Upper lobe of left lung (tissue), 6 donors: ENCODE measurements at regions not wholly inside any gene's neighbourhood (a gene's known extent, or its start where the extent isn't known, plus 50 kb on each side); places are given as distances from the start of the nearest gene placed in this dataset.

Experiments
- ATAC-seq, 2 donors: fragments of 200-7000 bp; cut with Tn5 transposase; one replicate each; pipeline ENCODE4 v1.9.1; 2022; ENCODE audit warnings: mild to moderate bottlenecking in 2 of 2, moderate library complexity in 2 of 2; ENCODE audit not compliant: low FRiP score in 2 of 2
- DNase-seq, 2 donors: peaks; one replicate each; pipeline ENCODE4 v3.0.0-alpha.2; 2019 to 2020
- H3K27ac ChIP-seq, 4 donors: fragments of 200-600 bp; sonication (generic); one replicate each; pipeline ENCODE4 v1.5.1; 2016 to 2019
- H3K27me3 ChIP-seq, 4 donors: fragments of 200-600 bp; sonication (generic); one replicate each; pipeline ENCODE4 v1.5.1; 2017 to 2019
- H3K36me3 ChIP-seq, 4 donors: fragments of 200-600 bp; sonication (generic); one replicate each; pipeline ENCODE4 v1.5.1; 2016 to 2019
- H3K4me1 ChIP-seq, 4 donors: fragments of 200-600 bp; sonication (generic); one replicate each; pipeline ENCODE4 v1.5.1; 2018 to 2019
- H3K4me3 ChIP-seq, 4 donors: fragments of 200-600 bp; sonication (generic); one replicate each; pipeline ENCODE4 v1.5.1; 2017 to 2019; ENCODE audit warnings: mild to moderate bottlenecking in 2 of 4, moderate library complexity in 1 of 4
- H3K9me3 ChIP-seq, 4 donors: fragments of 200-600 bp; sonication (generic); one replicate each; pipeline ENCODE4 v1.5.1; 2018 to 2019
- CTCF ChIP-seq, 6 experiments: fragments of 450-650 bp in 4 of 6; fragments of 200-600 bp in 2 of 6; sonication (generic) in 2 of 6; IDR thresholded peaks; one replicate each; pipeline ENCODE4 v1.5.1; 2016 to 2019; ENCODE audit warnings: antibody characterized with exemption in 6 of 6
- EP300 ChIP-seq, 4 donors: sonication (generic); formaldehyde crosslinking; IDR thresholded peaks; one replicate each; pipeline ENCODE4 v1.5.1; 2017; ENCODE audit warnings: antibody characterized with exemption in 4 of 4, control low read depth in 2 of 4
- POLR2A ChIP-seq, 4 donors: fragments of 450-650 bp; IDR thresholded peaks; one replicate each; pipeline ENCODE4 v1.5.1; 2016 to 2017; ENCODE audit warnings: antibody characterized with exemption in 4 of 4, mild to moderate bottlenecking in 2 of 4
- POLR2AphosphoS5 ChIP-seq, 2 donors: sonication (generic); formaldehyde crosslinking; IDR thresholded peaks; one replicate each; pipeline ENCODE4 v1.5.1; 2017; ENCODE audit warnings: antibody characterized with exemption in 2 of 2
- WGBS, 2 donors: methylation state at CpG; one replicate each; pipeline ENCODE4 v1.1.5; 2017 to 2018; 5-methylcytosine and 5-hydroxymethylcytosine counted together
- donor health status: DM: no; HTN: no; CAD: no; lungs with moderate emphysema.
- donor health status: DM: no; HTN: yes; CAD: no; lungs with severe emphysema.

- Histone ChIP-seq H3K4me1 (no peaks in the 10 kb centered on the region), H3K27me3 (no peaks in the 10 kb centered on the region), H3K27ac (no peak overlapping the region), H3K36me3 (no peaks in the 10 kb centered on the region), H3K4me3 (no peak overlapping the region), H3K9me3 (peaks cover 0 to 3% (median 0%) of the 10 kb centered on the region in 4 donors)
- WGBS, 2 donors: 75 to 77% methylated on average over 20 of the region's 20 CpGs
- peak in 1 of 2 donors; percentile 15 for DNase-seq
- ATAC-seq: no peak
- TF ChIP-seq CTCF (IDR thresholded peaks at IDR 0.05): no peak
- TF ChIP-seq EP300 (IDR thresholded peaks at IDR 0.05): no peak
- no peak for TF ChIP-seq POLR2AphosphoS5 (IDR thresholded peaks at IDR 0.05)
- no peak for TF ChIP-seq POLR2A (IDR thresholded peaks at IDR 0.05)
Measured at GRCh38 chr22:48185071-48186055, 1422.9 kb downstream of the TBC1D22A start.

GRCh38 chr22:48182846-48183805 lies 1420.7 kb downstream of the TBC1D22A start:
- ATAC-seq: no peak
- DNase-seq: no peak
- Histone ChIP-seq H3K27me3 (no peaks in the 10 kb centered on the region), H3K4me3 (no peak overlapping the region), H3K4me1 (no peaks in the 10 kb centered on the region), H3K27ac (no peak overlapping the region), H3K36me3 (no peaks in the 10 kb centered on the region), H3K9me3 (no peaks in the 10 kb centered on the region)
- 81 to 88% methylated on average over 16 to 24 of the region's 25 CpGs for WGBS, 2 donors
- TF ChIP-seq EP300 (IDR thresholded peaks at IDR 0.05): no peak
- TF ChIP-seq POLR2AphosphoS5 (IDR thresholded peaks at IDR 0.05): no peak
- no peak for TF ChIP-seq POLR2A (IDR thresholded peaks at IDR 0.05)
- TF ChIP-seq CTCF (IDR thresholded peaks at IDR 0.05): no peak

DNA sequence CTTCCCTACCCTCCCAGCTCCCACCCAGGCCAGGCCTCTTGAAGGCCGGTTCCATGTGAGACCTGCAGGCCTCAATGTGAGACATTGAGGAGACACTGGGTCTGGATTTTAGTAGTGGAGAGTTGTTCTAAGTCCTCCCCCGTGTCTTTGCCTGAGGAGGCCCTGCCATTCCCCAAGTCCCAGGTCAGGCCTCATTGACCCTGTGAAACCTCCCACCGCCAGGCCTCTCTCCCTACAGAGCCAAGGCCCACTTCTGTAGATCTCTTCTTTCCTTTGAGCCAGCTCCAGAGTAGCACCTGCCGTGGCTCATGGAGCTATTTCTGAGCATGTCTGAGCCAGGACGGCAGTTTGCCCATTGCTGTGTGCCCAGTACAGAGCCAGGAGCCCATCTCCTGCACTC lies 1419.6 kb downstream of the TBC1D22A start:
- ATAC-seq: no peak
- Histone ChIP-seq H3K27me3 (no peaks in the 10 kb centered on the region), H3K27ac (no peak overlapping the region), H3K36me3 (no peaks in the 10 kb centered on the region), H3K4me3 (no peak overlapping the region), H3K4me1 (no peaks in the 10 kb centered on the region), H3K9me3 (no peaks in the 10 kb centered on the region)
- no peak for DNase-seq
- WGBS, 2 donors: 82 to 89% methylated on average over 4 to 5 of the region's 5 CpGs
- TF ChIP-seq EP300 (IDR thresholded peaks at IDR 0.05): no peak
- TF ChIP-seq POLR2A (IDR thresholded peaks at IDR 0.05): no peak
- no peak for TF ChIP-seq POLR2AphosphoS5 (IDR thresholded peaks at IDR 0.05)
- no peak for TF ChIP-seq CTCF (IDR thresholded peaks at IDR 0.05)

DNA sequence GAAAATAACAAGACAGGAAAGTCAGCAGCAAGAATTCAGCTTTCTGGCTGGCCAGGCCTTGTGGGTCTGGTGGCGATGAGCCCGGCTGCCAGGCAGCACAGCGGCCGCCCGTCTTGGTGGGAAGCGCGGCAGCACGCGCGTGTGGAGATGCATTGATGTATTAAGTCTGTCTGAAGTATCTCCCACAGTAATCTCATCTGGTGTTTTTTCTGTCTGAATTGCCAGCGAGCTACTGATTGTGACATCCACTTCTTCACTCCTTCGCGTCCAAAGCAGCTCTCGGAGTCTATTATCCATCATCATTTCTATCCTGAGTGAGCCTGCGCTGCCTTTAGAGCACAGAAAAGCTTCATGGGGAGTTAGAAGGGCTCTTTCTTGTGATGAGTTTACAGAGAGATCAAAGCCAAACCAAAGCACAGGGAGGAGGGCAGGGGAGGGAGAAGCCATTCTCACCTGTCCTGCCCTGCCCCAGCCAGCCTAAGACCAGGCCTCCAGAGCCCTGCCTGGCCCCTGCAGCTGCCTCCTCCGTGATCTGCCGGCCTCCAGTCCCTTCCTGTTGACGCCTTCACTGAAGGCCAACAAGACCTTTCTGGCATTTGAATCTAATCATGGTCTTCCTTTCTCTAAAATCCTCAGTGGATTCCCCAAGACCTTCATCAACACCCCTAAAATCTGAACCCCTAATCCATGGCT lies 1419.0 kb downstream of the TBC1D22A start:
- H3K27ac ChIP-seq: no peak overlapping the region
- no peaks in the 10 kb centered on the region for H3K4me1 ChIP-seq
- H3K27me3 ChIP-seq: no peaks in the 10 kb centered on the region
- DNase-seq (peak in 1 of 2 donors; percentile 62), ATAC-seq (no peak)
- H3K4me3 ChIP-seq: no peak overlapping the region
- H3K36me3 ChIP-seq: no peaks in the 10 kb centered on the region
- TF ChIP-seq POLR2A (IDR thresholded peaks at IDR 0.05): no peak
- no peak for TF ChIP-seq EP300 (IDR thresholded peaks at IDR 0.05)
- no peak for TF ChIP-seq CTCF (IDR thresholded peaks at IDR 0.05)
- TF ChIP-seq POLR2AphosphoS5 (IDR thresholded peaks at IDR 0.05): no peak
- 85% methylated on average over 18 of the region's 18 CpGs for WGBS, 2 donors
- no peaks in the 10 kb centered on the region for H3K9me3 ChIP-seq
